OCI-LY3 (cell line): ENCODE measurements at regions not wholly inside any gene's neighbourhood (a gene's known extent, or its start where the extent isn't known, plus 50 kb on each side); places are given as distances from the start of the nearest gene placed in this dataset.

Experiments
- H2AFZ ChIP-seq: fragments of 200-600, 300-600 bp; shearing (Covaris generic); 2 replicates; pipeline ENCODE4 v1.6.0; 2014; ENCODE audit warnings: antibody characterized with exemption, low read depth, low read length
- H3K27ac ChIP-seq: fragments of 200-600, 300-600 bp; sonication (generic); 2 replicates; pipeline ENCODE4 v1.5.1; 2014; ENCODE audit warnings: mild to moderate bottlenecking, low read length, moderate library complexity, mixed read lengths
- H3K27me3 ChIP-seq: fragments of 200-600, 300-600 bp; sonication (generic); 2 replicates; pipeline ENCODE4 v1.6.1; 2014; ENCODE audit warnings: low read depth, low read length, mixed read lengths
- H3K36me3 ChIP-seq: fragments of 200-600, 300-600 bp; sonication (generic); replicated peaks from 2 replicates; pipeline ENCODE3; 2014; ENCODE audit warnings: low read depth, low read length, mixed read lengths
- H3K4me1 ChIP-seq: fragments of 300-600, 200-600 bp; sonication (generic); 2 replicates; pipeline ENCODE4 v1.6.1; 2014; ENCODE audit warnings: low read length, mixed read lengths
- H3K4me2 ChIP-seq: fragments of 200-600, 300-600 bp; sonication (generic); 2 replicates; pipeline ENCODE4 v1.6.1; 2014; ENCODE audit warnings: low read length, mixed read lengths
- H3K4me3 ChIP-seq: fragments of 300-600, 200-600 bp; sonication (generic); 2 replicates; pipeline ENCODE4 v1.5.1; 2014; ENCODE audit warnings: antibody characterized with exemption, mild to moderate bottlenecking, low read length, moderate library complexity
- H3K79me2 ChIP-seq: fragments of 300-600, 200-600 bp; shearing (Covaris generic); 2 replicates; pipeline ENCODE4 v1.6.1; 2014; ENCODE audit warnings: mild to moderate bottlenecking, low read length, mixed read lengths
- H3K9ac ChIP-seq: fragments of 300-600, 200-600 bp; shearing (Covaris generic); 2 replicates; pipeline ENCODE4 v1.6.0; 2014; ENCODE audit warnings: mild to moderate bottlenecking, low read length, moderate library complexity
- H3K9me3 ChIP-seq: fragments of 200-600, 300-600 bp; shearing (Covaris generic); 2 replicates; pipeline ENCODE4 v1.6.1; 2014; ENCODE audit warnings: low read length, mixed read lengths; ENCODE audit not compliant: insufficient read depth
- H4K20me1 ChIP-seq: fragments of 200-600, 300-600 bp; sonication (generic); 2 replicates; pipeline ENCODE4 v1.6.1; 2016; ENCODE audit warnings: low read length, mixed read lengths; ENCODE audit not compliant: insufficient read depth
- EZH2phosphoT487 ChIP-seq: fragments of 200-600 bp; shearing (Covaris generic); IDR thresholded peaks from 2 replicates; pipeline ENCODE4 v1.6.1; 2018; ENCODE audit warnings: antibody characterized with exemption, mixed run types, low read depth
- TF ChIP-seq, protein P1 (sequence below): fragments of 200-600, 300-600 bp; sonication (generic); IDR thresholded peaks from 2 replicates; pipeline ENCODE4 v1.5.1; 2014; ENCODE audit warnings: antibody characterized with exemption, low read length, low read depth

DNA sequence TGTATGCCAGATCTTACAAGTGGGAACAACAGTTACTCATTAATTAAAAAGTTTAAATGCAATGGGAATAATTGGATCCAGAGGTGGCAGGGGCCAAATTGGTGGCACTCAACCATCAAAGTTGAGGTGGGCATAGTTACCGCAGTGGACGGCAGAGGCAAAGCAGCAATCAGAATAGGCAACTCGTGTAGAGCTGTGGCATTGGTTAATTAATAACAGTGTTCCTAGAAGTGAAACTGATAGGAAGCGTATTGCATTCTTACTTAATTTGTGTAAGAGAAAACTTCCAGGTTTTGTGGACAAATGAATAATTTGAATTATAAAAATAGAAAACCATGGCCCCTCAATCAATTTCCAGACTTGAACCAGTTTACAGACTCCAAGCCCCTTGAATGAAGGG lies 1068.2 kb upstream of the ACVR2A start:
- Histone ChIP-seq H3K79me2 (no peaks in the 10 kb centered on the region), H3K27me3 (no peaks in the 10 kb centered on the region), H3K4me2 (peak overlapping the region; percentile 28; the same call in 1 of the 2 replicates), H2AFZ (no peak overlapping the region), H3K4me1 (peaks cover 8% of the 10 kb centered on the region), H3K9ac (no peak overlapping the region), H3K27ac (no peak overlapping the region), H3K9me3 (no peaks in the 10 kb centered on the region), H4K20me1 (no peaks in the 10 kb centered on the region), H3K4me3 (no peak overlapping the region), H3K36me3 (no peaks in the 10 kb centered on the region)
- no peak for TF ChIP-seq EZH2phosphoT487
- TF ChIP-seq, protein P1, sequence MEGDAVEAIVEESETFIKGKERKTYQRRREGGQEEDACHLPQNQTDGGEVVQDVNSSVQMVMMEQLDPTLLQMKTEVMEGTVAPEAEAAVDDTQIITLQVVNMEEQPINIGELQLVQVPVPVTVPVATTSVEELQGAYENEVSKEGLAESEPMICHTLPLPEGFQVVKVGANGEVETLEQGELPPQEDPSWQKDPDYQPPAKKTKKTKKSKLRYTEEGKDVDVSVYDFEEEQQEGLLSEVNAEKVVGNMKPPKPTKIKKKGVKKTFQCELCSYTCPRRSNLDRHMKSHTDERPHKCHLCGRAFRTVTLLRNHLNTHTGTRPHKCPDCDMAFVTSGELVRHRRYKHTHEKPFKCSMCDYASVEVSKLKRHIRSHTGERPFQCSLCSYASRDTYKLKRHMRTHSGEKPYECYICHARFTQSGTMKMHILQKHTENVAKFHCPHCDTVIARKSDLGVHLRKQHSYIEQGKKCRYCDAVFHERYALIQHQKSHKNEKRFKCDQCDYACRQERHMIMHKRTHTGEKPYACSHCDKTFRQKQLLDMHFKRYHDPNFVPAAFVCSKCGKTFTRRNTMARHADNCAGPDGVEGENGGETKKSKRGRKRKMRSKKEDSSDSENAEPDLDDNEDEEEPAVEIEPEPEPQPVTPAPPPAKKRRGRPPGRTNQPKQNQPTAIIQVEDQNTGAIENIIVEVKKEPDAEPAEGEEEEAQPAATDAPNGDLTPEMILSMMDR: no peak

DNA sequence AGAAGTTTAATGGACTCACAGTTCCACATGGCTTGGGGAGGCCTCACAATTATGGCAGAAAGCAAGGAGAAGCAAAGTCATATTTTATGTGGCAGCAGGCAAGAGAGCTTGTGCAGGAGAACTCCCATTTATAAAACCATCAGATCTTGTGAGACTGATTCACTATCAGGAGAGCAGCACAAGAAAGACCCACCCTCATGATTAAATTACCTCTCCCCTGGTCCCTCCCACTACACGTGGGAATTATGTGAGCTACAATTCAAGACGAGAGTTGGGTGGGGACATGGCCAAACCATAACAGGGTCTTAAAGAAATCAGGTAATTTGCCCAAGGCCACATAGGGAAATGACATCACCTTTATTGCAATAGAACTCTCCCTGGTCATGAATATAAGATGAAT lies 1073.3 kb upstream of the ACVR2A start:
- no peaks in the 10 kb centered on the region for H3K36me3 ChIP-seq
- no peaks in the 10 kb centered on the region for H3K9me3 ChIP-seq
- H3K4me3 ChIP-seq: no peak overlapping the region

DNA sequence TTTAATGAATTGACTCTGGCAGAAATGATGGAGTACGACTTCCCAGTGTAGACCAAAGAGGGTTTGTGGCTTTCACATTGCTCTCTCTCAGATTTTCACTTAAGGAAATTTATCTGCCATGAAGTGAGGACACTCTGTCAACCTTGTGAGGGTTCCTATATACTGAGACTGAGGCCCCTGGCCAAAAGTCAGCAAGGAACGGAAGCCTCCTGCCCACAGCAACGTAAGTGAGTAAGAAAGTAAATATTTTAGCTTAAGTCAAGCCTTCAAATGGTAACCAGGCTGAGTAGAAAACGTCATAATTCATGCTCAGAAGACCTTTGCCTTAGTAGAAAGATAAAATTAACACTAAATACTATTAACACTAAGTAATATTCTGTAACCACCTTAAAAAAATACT lies 1080.5 kb upstream of the ACVR2A start:
- Histone ChIP-seq H3K27ac (no peak overlapping the region), H3K79me2 (no peaks in the 10 kb centered on the region), H3K4me3 (no peak overlapping the region), H3K4me1 (no peaks in the 10 kb centered on the region), H3K9ac (no peak overlapping the region), H3K4me2 (no peak overlapping the region), H3K9me3 (no peaks in the 10 kb centered on the region), H4K20me1 (no peaks in the 10 kb centered on the region), H2AFZ (no peak overlapping the region), H3K36me3 (no peaks in the 10 kb centered on the region), H3K27me3 (no peaks in the 10 kb centered on the region)
- TF ChIP-seq, protein P1: no peak
- no peak for TF ChIP-seq EZH2phosphoT487

More for the DNA sequence above, 1073.3 kb upstream of the ACVR2A start:
- TF ChIP-seq, protein P1: no peak
- no peak for TF ChIP-seq EZH2phosphoT487
- no peaks in the 10 kb centered on the region for H4K20me1 ChIP-seq
- H3K79me2 ChIP-seq: no peaks in the 10 kb centered on the region
- H3K4me2 ChIP-seq: no peak overlapping the region
- no peak overlapping the region for H3K9ac ChIP-seq
- no peak overlapping the region for H3K27ac ChIP-seq
- H3K4me1 ChIP-seq: peaks cover 3% of the 10 kb centered on the region
- H3K27me3 ChIP-seq: no peaks in the 10 kb centered on the region
- no peak overlapping the region for H2AFZ ChIP-seq

DNA sequence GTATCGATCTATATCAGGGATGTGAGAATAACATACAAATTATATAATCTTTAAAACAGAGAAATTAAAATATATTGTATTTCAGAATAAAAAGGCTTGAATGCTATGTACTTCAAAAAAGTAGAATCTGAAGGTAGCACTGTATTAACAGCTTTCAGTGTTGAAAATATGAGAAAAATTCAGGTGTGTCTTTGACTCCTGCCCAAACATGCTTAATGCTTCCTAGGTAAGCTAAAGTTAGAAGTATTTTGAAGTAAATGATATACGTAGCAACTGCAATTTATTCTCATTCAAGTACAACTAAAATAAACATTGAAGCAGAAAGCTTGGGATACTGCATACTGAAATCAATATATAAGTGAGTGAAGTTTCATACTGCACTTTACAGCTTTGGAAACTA lies 1082.0 kb upstream of the ACVR2A start:
- no peaks in the 10 kb centered on the region for H3K9me3 ChIP-seq
- no peak overlapping the region for H3K4me2 ChIP-seq
- no peaks in the 10 kb centered on the region for H3K27me3 ChIP-seq

More for the DNA sequence above, 1082.0 kb upstream of the ACVR2A start:
- H4K20me1 ChIP-seq: no peaks in the 10 kb centered on the region
- no peaks in the 10 kb centered on the region for H3K36me3 ChIP-seq
- H2AFZ ChIP-seq: no peak overlapping the region
- no peak overlapping the region for H3K9ac ChIP-seq
- no peaks in the 10 kb centered on the region for H3K4me1 ChIP-seq
- TF ChIP-seq EZH2phosphoT487: no peak
- TF ChIP-seq, protein P1: no peak
- no peaks in the 10 kb centered on the region for H3K79me2 ChIP-seq
- no peak overlapping the region for H3K27ac ChIP-seq
- H3K4me3 ChIP-seq: no peak overlapping the region
